BE2C (cell line): ENCODE measurements at regions not wholly inside any gene's neighbourhood (a gene's known extent, or its start where the extent isn't known, plus 50 kb on each side); places are given as distances from the start of the nearest gene placed in this dataset.

Source experiments
- DNase-seq: peaks from one replicate; pipeline ENCODE4 v3.0.0-alpha.2; 2020
- H3K27me3 ChIP-seq: fragments of 250-450 bp; sonication (Bioruptor Pico); 2 replicates; pipeline ENCODE4 v1.5.1; 2020; ENCODE audit warnings: mild to moderate bottlenecking
- H3K36me3 ChIP-seq: fragments of 250-450 bp; sonication (Bioruptor Pico); 2 replicates; pipeline ENCODE4 v1.5.1; 2020; ENCODE audit warnings: mild to moderate bottlenecking
- H3K4me1 ChIP-seq: fragments of 250-450 bp; sonication (Bioruptor Pico); 2 replicates; pipeline ENCODE4 v1.5.1; 2020
- H3K4me3 ChIP-seq: 2 replicates; pipeline ENCODE4 v1.5.1; 2011; ENCODE audit warnings: low read depth, low read length
- H3K9me3 ChIP-seq: fragments of 250-450 bp; sonication (Bioruptor Pico); 2 replicates; pipeline ENCODE4 v1.5.1; 2020
- CTCF ChIP-seq: IDR thresholded peaks from 2 replicates; pipeline ENCODE4 v1.5.1; 2012; ENCODE audit warnings: mild to moderate bottlenecking, low read depth, low read length

DNA sequence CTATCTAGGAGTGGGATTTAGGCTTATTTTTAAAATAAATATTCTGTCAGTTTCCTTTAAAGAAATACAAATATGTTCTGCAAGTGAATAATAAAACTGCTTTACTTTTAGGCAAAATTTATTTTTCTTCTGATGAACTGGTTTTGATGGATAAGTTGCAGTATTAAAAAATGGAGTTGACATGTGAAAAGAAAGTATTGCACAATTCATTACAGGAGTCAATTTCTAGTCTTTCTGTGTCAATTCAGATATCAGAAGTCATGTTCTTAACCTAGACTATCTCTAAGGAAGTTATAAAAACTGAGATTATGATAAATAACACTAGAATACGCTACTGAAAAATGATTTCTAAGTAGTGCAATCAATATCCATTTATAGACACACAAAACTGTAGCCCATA, 270.2 kb upstream of the TMPRSS15 start:
- DNase-seq = no peak
- no peak for TF ChIP-seq CTCF
- H3K4me3 ChIP-seq = no peak overlapping the region
- no peaks in the 10 kb centered on the region; the same call in 1 of the 2 replicates for H3K9me3 ChIP-seq
- no peaks in the 10 kb centered on the region for H3K27me3 ChIP-seq
- no peaks in the 10 kb centered on the region for H3K36me3 ChIP-seq
- H3K4me1 ChIP-seq = no peaks in the 10 kb centered on the region

DNA sequence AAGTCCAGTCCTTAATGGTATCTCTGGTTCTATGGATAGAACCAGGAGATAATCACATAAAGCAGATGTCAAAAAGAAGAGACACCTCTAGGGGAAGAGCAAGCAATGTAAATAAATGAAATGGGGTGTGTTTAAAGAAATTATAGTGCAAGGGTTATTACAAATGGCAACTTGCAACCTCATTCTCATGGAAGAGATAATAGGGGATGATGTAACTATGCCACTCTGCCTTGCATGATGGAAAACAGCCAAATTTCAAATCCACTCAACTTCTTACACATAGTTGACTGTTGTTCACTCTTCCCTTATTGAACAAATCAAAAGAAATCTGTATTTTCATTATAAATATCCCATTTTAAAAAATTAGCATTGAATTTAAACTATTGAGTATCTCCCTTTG, 274.0 kb upstream of the TMPRSS15 start:
- H3K4me1 ChIP-seq = no peaks in the 10 kb centered on the region
- H3K36me3 ChIP-seq = no peaks in the 10 kb centered on the region
- DNase-seq = no peak
- H3K27me3 ChIP-seq = no peaks in the 10 kb centered on the region
- no peaks in the 10 kb centered on the region; the same call in 1 of the 2 replicates for H3K9me3 ChIP-seq
- no peak for TF ChIP-seq CTCF
- H3K4me3 ChIP-seq = no peak overlapping the region

- Histone ChIP-seq H3K4me3 (no peak overlapping the region), H3K9me3 (no peaks in the 10 kb centered on the region), H3K27me3 (no peaks in the 10 kb centered on the region), H3K4me1 (no peaks in the 10 kb centered on the region; the same call in 1 of the 2 replicates), H3K36me3 (no peaks in the 10 kb centered on the region)
- no peak for TF ChIP-seq CTCF
- no peak for DNase-seq
Observed at GRCh38 chr21:18705971-18706370, 302.4 kb upstream of the TMPRSS15 start.

DNA sequence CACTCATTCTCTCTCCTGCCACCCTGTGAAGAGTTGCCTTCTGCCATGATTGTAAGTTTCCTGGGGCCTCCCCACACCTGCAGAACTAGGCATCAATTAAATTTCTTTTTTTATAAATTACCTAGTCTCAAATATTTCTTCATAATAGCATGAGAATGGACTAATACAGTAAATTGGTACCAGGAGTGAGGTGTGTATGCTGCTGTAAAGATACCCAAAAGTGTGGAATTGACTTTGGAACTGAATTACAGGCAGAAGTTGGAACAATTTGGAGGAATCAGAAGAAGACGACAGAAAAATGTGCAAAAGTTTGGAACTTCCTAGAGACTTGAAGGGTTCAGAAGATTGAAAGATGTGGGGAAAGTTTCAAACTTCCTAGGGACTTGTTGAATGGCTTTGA, 308.1 kb upstream of the TMPRSS15 start:
- TF ChIP-seq CTCF = no peak
- Histone ChIP-seq H3K9me3 (no peaks in the 10 kb centered on the region), H3K36me3 (no peaks in the 10 kb centered on the region)

DNA sequence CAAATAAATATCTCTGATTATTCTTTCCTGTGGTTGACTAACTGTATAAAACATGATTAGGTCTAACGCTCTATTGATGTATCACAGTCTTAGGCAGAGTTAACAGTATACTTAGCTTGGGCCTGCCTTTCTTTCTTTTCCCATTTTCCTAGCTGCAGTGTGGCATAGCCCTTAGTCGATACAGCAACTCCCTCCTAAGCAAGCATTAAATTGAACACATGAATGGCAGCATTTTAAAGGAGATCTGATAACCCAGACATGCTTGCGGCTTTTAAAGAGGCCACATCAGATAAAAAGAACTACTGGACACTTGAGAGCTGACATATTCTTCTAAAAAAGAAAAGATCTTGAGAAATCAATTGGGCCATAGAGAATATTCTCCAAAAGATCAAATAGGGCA, 312.0 kb upstream of the TMPRSS15 start:
- DNase-seq = no peak

More for the DNA sequence above, 308.1 kb upstream of the TMPRSS15 start:
- Histone ChIP-seq H3K4me3 (no peak overlapping the region), H3K4me1 (peaks cover 8% of the 10 kb centered on the region), H3K27me3 (no peaks in the 10 kb centered on the region)
- DNase-seq = no peak

More for the DNA sequence above, 312.0 kb upstream of the TMPRSS15 start:
- Histone ChIP-seq H3K27me3 (no peaks in the 10 kb centered on the region), H3K9me3 (no peaks in the 10 kb centered on the region), H3K4me3 (no peak overlapping the region), H3K4me1 (peaks cover 23% of the 10 kb centered on the region), H3K36me3 (no peaks in the 10 kb centered on the region)
- TF ChIP-seq CTCF = no peak
